GM21786 (cell line): ENCODE measurements at regions not wholly inside any gene's neighbourhood (a gene's known extent, or its start where the extent isn't known, plus 50 kb on each side); places are given as distances from the start of the nearest gene placed in this dataset.
"Not testable (repeated sequence)": the region's sequence is repeated elsewhere in the genome, so short reads cannot be mapped to it uniquely, and the experiment has no call there.

ENCODE experiments used
- ATAC-seq: cut with Tn5 transposase; IDR thresholded peaks from one replicate; pipeline ENCODE4 v1.9.1; 2021; ENCODE audit not compliant: unreplicated experiment

- no peak for ATAC-seq
Measured at GRCh38 chr13:85140192-85140591, 659.0 kb downstream of the SLITRK6 start.

DNA sequence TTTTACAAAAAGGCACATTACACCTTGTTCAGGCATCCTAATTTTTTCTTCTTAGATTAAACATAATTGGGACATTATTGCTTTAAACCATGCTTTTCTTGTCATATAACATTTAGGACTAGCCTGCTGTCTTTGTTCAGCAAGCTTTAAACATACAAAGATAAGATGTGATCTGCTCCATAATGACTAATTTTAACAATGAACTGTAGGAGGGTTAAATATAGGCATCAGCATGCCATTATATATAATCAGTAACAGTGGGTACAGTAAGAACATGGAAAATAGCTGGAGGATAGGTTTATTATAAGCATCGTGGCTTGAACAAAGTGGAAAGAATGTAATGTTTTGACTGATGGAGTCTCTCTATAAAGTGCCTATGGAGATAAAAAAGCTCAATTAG is 661.7 kb downstream of the SLITRK6 start:
- ATAC-seq = no peak

- no peak for ATAC-seq
Measured at GRCh38 chr13:85132986-85133385, 666.2 kb downstream of the SLITRK6 start.

GRCh38 chr13:85123501-85123900 is 675.7 kb downstream of the SLITRK6 start:
- ATAC-seq = not testable (repeated sequence)

DNA sequence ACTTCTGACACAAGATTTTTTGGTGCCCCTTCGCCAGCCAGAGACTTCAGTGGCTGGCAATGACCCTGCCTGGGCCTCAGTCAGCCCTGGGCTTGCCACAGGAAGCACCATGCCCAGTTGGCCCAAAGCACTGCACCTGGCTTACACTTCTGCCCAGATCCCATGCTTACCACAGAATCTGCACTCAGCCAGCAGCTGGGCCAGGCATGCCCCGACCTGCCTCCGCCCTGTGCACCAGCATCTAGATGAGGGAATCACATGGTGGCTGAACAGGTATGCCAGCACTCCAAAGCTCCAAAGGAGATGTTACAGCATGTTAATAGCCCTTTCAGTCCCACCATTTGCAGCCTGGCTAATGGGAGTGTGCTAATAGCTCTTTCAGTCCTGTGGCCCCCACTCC is 690.9 kb downstream of the SLITRK6 start:
- no peak for ATAC-seq

GRCh38 chr13:85099245-85099644 is 700.0 kb downstream of the SLITRK6 start:
- no peak for ATAC-seq

DNA sequence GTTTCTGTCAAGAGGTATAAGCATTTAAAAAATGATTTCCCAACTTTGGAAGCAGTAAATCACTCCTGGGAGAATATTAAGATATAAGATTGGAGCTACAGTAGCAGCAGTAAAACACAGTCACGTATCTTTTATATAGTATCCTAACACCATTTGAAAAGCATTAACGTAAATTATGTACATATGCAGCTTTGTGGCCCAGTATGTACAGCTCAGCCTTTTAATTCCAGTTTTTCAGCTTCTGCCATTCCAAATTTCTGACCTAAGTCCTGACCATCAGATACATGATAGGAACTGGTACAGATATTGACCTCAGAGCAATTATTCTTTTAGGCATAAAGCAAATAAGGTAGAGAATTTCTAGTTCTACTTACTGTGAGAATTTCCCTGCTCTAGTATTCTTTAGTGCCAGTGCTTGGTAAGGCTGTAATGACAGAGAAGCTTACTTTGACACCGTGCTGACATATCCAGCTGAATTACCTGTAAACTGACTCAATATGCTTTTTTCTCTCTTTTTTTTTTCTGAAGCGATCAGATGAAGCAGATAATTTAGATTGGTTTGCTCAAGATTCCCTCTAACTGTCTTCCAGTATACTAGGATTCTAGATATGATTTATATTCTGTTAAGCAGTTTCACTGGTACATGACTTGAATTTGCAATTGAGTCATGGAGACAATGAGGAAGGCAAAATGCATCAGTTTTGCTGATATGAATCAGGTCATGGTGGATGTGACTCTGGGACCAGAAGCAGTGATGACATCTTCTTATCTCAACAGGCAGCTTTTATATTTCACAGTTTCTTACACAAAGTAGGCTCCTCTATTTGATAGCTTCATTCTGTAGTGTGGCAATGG is 703.6 kb downstream of the SLITRK6 start:
- ATAC-seq = no peak

- ATAC-seq = no peak
Measured at GRCh38 chr13:85093808-85094207, 705.4 kb downstream of the SLITRK6 start.

- no peak for ATAC-seq
Measured at GRCh38 chr13:85091631-85092234, 707.5 kb downstream of the SLITRK6 start.

DNA sequence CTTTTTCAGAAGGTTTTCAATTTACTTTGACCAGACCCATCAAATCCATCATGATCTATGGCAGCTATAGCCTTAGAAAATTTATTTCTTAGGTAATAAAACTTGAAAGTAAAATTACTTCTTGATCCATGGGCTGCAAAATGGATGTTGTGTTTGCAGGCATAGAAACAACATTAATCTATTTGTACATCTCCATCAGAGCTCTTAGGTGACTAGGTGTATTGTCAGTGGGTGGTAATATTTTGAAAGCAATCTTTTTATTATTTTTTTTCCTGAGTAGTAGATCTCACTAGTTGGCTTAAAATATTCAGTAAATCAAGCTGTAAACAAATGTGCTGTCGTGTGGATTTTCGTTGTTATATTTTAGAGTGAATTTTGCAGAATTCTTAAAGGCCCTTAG is 710.0 kb downstream of the SLITRK6 start:
- ATAC-seq = no peak

- ATAC-seq = no peak
Measured at GRCh38 chr13:85080691-85081090, 718.5 kb downstream of the SLITRK6 start.

DNA sequence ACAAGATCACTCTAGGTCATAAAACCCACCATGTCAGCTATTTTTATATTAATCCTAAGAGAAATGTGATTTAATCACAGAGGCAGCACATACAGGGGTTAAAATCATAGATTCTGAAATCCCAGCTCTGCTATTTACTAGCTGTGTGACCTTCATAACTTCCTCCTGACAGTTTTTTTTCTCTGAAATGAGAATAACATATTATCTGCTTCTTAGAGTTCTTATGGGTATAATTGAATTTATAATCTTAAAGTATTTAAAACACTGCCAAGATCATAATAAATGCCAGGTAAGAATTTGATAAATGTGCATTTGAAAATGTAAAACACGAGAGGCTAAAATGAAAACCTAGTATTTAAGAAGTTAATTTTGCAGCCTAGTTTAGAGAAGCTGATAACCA is 722.9 kb downstream of the SLITRK6 start:
- no peak for ATAC-seq

GRCh38 chr13:85074543-85075313 is 724.5 kb downstream of the SLITRK6 start:
- ATAC-seq = no peak

DNA sequence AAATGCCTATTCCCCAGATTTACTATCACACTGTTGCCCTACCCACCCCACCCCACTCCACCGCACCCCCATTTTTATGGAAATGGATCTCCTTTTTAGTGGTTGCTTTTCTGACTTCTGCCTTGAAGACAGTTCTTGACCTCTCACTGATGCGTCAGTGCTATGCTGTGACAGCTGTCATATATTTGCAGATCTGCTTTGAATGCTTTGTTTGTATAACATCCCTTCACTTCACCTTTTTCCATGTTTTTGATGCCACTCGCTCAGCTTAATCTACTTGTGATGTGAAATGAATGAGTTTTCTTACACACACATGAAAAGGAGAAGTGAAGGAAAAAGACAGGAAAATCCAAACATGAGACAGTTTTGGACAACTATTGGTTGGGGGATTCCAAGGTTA is 731.0 kb downstream of the SLITRK6 start:
- no peak for ATAC-seq

DNA sequence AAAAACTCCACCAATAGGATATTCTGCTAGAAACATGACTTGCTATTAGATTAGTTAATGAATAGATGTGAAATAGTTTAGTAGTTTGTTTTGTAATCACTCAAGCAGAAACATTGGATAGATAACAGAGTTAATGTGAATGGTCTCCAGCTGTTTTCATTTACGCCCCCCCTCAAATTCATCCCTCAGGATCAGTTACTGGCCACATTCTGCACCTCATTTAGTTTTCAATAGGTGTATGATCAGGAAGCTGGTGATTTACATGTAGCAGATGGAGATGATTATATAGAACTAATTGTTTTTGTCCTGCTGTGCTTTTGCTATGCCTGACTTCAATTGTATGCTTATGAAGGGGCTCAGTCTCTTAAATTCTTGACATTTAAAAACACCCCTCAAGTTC is 759.0 kb downstream of the SLITRK6 start:
- ATAC-seq = no peak

- ATAC-seq = no peak
Measured at GRCh38 chr13:85031771-85032170, 767.4 kb downstream of the SLITRK6 start.

DNA sequence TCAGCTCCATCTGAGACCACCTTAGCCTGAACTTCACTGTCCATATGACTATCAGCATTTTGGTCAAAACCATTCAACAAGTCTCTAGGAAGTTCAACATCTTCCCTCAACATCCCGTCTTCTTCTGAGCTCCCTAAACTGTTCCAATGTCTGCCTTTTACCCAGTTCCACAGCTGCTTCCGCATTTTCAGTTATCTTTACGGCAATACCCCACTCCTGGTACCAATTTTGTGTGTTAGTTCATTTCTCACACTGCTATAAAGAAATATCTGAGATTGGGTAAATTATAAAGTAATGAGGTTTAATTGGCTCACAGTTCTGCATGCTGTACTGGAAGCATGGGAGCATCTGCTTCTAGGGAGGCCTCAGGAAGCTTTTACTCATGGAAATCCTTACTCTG is 771.2 kb downstream of the SLITRK6 start:
- no peak for ATAC-seq

GRCh38 chr13:85019121-85019520 is 780.1 kb downstream of the SLITRK6 start:
- no peak for ATAC-seq

GRCh38 chr13:85013006-85013405 is 786.2 kb downstream of the SLITRK6 start:
- no peak for ATAC-seq

- no peak for ATAC-seq
Measured at GRCh38 chr13:85009447-85009846, 789.8 kb downstream of the SLITRK6 start.

DNA sequence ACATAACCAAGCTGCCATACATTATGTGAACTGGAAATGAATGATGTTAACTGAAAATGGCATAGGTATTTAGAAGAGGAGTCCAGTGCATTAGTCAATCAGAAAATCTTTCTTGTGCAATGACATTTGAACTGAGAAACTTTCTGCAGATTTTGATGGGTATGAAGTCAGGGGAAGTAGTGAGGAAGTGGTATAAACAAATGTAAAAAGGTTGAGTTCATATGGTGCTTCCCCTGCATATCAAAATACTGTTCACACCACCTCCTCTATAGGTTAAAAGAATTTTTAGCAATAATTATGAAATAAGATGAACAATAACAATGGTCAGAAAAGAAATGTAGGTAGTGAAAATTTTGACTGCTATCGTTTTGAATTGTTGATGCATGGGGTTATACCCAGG is 800.0 kb downstream of the SLITRK6 start:
- no peak for ATAC-seq

GRCh38 chr13:84998681-84999080 is 800.5 kb downstream of the SLITRK6 start:
- no peak for ATAC-seq
